SH-SY5Y (cell line): ENCODE measurements at regions not wholly inside any gene's neighbourhood (a gene's known extent, or its start where the extent isn't known, plus 50 kb on each side); places are given as distances from the start of the nearest gene placed in this dataset.

ENCODE experiments used
- GATA2 ChIP-seq: IDR thresholded peaks from 2 replicates; pipeline ENCODE4 v1.6.1; 2011; ENCODE audit warnings: mild to moderate bottlenecking, low read depth, low read length
- GATA3 ChIP-seq: IDR thresholded peaks from 2 replicates; pipeline ENCODE4 v1.6.1; 2011; ENCODE audit warnings: low read depth, mild to moderate bottlenecking, low read length, moderate library complexity

DNA sequence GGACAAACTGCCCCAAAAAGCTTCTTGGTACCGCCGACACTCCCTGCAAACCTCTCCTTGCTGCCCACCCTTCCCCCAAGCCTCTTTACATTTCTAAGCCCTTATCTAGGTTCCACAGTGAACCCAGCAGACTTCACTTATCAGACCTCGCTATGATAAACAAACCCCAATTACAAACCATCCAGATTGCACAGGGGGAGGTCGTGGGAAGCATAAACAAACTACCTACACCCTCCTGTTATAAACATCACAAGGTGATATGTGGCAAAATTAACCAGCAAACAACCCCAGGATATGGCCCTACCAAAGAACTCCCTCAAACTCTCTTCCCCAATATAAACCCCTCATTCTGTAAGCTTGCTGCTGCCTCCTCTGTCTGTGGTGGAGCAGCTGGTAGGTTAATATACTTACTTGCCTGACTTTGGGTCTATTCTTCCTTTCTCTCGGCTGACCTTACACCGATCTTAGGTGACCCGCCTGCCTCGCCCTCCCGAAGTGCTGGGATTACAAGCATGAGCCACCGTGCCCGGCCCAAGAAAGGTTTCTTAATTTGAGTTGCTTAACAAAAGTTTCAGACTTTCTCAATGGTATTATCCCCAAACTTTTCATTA, 66.0 kb upstream of the TENM4 start:
- no peak for TF ChIP-seq GATA3
- TF ChIP-seq GATA2, result no peak
